OCI-LY7 (cell line): ENCODE measurements at regions not wholly inside any gene's neighbourhood (a gene's known extent, or its start where the extent isn't known, plus 50 kb on each side); places are given as distances from the start of the nearest gene placed in this dataset.

Source experiments
- BruUV-seq: library from RNA; stranded (reverse); fragments of 400-500 nt; replicated peaks from 2 replicates; lab custom pipeline; 2021; lab: Mats Ljungman, UMichigan
- CTCF ChIA-PET: fragments of 300-600 bp; sonication (Branson Sonifier 250); formaldehyde crosslinking; loops from one replicate; lab custom pipeline; 2022; ENCODE audit warnings: antibody characterized with exemption; ENCODE audit not compliant: unreplicated experiment; lab: Charles Lee
- POLR2A ChIA-PET: fragments of 300-600 bp; sonication (Branson Sonifier 250); formaldehyde crosslinking; loops from one replicate; lab custom pipeline; 2022; ENCODE audit warnings: antibody characterized with exemption; lab: Charles Lee
- DNase-seq: peaks from one replicate; pipeline ENCODE4 v3.0.0-alpha.2; 2015; ENCODE audit warnings: low spot score
- H2AFZ ChIP-seq: fragments of 200-600 bp; sonication (generic), shearing (Covaris generic); 2 replicates; pipeline ENCODE4 v1.6.1; 2014; ENCODE audit warnings: mild to moderate bottlenecking, antibody characterized with exemption, low read length, moderate library complexity
- H3K27ac ChIP-seq: fragments of 200-600 bp; sonication (generic); 2 replicates; pipeline ENCODE4 v1.5.1; 2014; ENCODE audit warnings: mixed run types, low read depth, mild to moderate bottlenecking, moderate library complexity, low read length, inconsistent platforms; ENCODE audit not compliant: poor library complexity, severe bottlenecking
- H3K36me3 ChIP-seq: fragments of 200-600 bp; sonication (generic); 2 replicates; pipeline ENCODE4 v1.6.1; 2014; ENCODE audit warnings: mild to moderate bottlenecking, antibody characterized with exemption, low read length, moderate library complexity, mixed read lengths; ENCODE audit not compliant: insufficient read depth
- H3K4me1 ChIP-seq: fragments of 200-600 bp; sonication (generic); 2 replicates; pipeline ENCODE4 v1.5.1; 2014; ENCODE audit warnings: mild to moderate bottlenecking, low read length; ENCODE audit not compliant: insufficient read depth, poor library complexity, severe bottlenecking
- H3K4me2 ChIP-seq: fragments of 200-600 bp; sonication (generic); 2 replicates; pipeline ENCODE4 v1.6.1; 2014; ENCODE audit warnings: mild to moderate bottlenecking, low read length
- H3K4me3 ChIP-seq: fragments of 200-600 bp; sonication (generic); 2 replicates; pipeline ENCODE4 v1.5.1; 2014; ENCODE audit warnings: mild to moderate bottlenecking, low read depth, low read length; ENCODE audit not compliant: poor library complexity, severe bottlenecking
- H3K79me2 ChIP-seq: fragments of 200-600 bp; sonication (generic); 2 replicates; pipeline ENCODE4 v1.6.1; 2016; ENCODE audit warnings: low read depth, mild to moderate bottlenecking, low read length, moderate library complexity, mixed read lengths; ENCODE audit not compliant: insufficient read depth
- H3K9me2 ChIP-seq: fragments of 200-600 bp; sonication (generic); 2 replicates; pipeline ENCODE4 v1.6.1; 2016; ENCODE audit warnings: mild to moderate bottlenecking, low read length, mixed read lengths; ENCODE audit not compliant: insufficient read depth
- H3K9me3 ChIP-seq: fragments of 200-600 bp; sonication (generic); 2 replicates; pipeline ENCODE4 v1.6.1; 2014; ENCODE audit warnings: mild to moderate bottlenecking, mixed run types, low read length, mixed read lengths
- H4K20me1 ChIP-seq: fragments of 200-600 bp; sonication (generic); 2 replicates; pipeline ENCODE4 v1.6.1; 2014; ENCODE audit warnings: mild to moderate bottlenecking, antibody characterized with exemption, low read length, moderate library complexity, mixed read lengths; ENCODE audit not compliant: insufficient read depth
- EZH2phosphoT487 ChIP-seq: fragments of 200-600 bp; sonication (generic); IDR thresholded peaks from 2 replicates; pipeline ENCODE4 v1.6.1; 2018; ENCODE audit warnings: low read depth, borderline replicate concordance, mild to moderate bottlenecking, mixed run types, antibody characterized with exemption, low read length, moderate library complexity, mixed read lengths
- intact Hi-C: fragments of 100-400 bp; cut with micrococcal nuclease; formaldehyde crosslinking; loops from one replicate; pipeline ENCODE4 v1.10.0; 2022; ENCODE audit not compliant: unreplicated experiment
- TF ChIP-seq, protein P1 (sequence below): fragments of 200-600 bp; sonication (generic); conservative IDR thresholded peaks from 2 replicates; pipeline ENCODE4 v1.5.1; 2014; ENCODE audit warnings: mild to moderate bottlenecking, antibody characterized with exemption, low read length, moderate library complexity, mixed read lengths

DNA sequence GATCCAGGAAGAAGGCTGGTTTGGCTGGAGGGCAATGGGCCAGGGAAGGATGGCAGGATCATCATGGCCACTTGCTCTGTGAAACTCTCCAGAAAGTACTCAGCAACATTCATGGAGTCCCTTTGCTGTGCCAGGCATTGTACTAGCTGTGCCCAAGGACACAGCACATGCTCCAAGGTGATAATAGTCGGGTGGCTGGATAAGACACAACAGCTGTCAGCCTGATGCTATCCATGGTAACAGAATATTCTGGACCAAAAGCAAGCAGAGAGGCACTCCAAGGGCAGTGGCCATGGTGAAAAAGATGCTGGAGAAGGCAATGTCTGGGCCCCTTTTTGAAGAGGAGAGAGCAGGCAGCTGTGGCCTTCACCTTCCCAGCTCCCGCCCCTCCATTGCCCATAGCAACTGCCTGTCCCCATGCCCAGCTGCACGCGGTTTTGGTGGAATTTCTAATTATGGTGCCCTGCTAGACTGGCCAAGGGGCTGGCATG, 113.8 kb upstream of the CPEB4 start:
- ChIA-PET POLR2A (no interaction called here), CTCF (no interaction called here)
- H3K9me3 ChIP-seq = no peaks in the 10 kb centered on the region
- H3K36me3 ChIP-seq = no peaks in the 10 kb centered on the region
- intact Hi-C loops = no loop called here
- H3K79me2 ChIP-seq = no peaks in the 10 kb centered on the region
- H2AFZ ChIP-seq = no peak overlapping the region
- H3K4me1 ChIP-seq = peaks cover 60% of the 10 kb centered on the region
- no peak overlapping the region for H3K27ac ChIP-seq
- H3K4me2 ChIP-seq = no peak overlapping the region
- no peak for TF ChIP-seq EZH2phosphoT487
- TF ChIP-seq, protein P1, sequence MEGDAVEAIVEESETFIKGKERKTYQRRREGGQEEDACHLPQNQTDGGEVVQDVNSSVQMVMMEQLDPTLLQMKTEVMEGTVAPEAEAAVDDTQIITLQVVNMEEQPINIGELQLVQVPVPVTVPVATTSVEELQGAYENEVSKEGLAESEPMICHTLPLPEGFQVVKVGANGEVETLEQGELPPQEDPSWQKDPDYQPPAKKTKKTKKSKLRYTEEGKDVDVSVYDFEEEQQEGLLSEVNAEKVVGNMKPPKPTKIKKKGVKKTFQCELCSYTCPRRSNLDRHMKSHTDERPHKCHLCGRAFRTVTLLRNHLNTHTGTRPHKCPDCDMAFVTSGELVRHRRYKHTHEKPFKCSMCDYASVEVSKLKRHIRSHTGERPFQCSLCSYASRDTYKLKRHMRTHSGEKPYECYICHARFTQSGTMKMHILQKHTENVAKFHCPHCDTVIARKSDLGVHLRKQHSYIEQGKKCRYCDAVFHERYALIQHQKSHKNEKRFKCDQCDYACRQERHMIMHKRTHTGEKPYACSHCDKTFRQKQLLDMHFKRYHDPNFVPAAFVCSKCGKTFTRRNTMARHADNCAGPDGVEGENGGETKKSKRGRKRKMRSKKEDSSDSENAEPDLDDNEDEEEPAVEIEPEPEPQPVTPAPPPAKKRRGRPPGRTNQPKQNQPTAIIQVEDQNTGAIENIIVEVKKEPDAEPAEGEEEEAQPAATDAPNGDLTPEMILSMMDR = no peak
- BruUV-seq = no TSS peak
- H4K20me1 ChIP-seq = no peaks in the 10 kb centered on the region
- H3K9me2 ChIP-seq = no peaks in the 10 kb centered on the region
- DNase-seq = no peak
- no peak overlapping the region for H3K4me3 ChIP-seq

DNA sequence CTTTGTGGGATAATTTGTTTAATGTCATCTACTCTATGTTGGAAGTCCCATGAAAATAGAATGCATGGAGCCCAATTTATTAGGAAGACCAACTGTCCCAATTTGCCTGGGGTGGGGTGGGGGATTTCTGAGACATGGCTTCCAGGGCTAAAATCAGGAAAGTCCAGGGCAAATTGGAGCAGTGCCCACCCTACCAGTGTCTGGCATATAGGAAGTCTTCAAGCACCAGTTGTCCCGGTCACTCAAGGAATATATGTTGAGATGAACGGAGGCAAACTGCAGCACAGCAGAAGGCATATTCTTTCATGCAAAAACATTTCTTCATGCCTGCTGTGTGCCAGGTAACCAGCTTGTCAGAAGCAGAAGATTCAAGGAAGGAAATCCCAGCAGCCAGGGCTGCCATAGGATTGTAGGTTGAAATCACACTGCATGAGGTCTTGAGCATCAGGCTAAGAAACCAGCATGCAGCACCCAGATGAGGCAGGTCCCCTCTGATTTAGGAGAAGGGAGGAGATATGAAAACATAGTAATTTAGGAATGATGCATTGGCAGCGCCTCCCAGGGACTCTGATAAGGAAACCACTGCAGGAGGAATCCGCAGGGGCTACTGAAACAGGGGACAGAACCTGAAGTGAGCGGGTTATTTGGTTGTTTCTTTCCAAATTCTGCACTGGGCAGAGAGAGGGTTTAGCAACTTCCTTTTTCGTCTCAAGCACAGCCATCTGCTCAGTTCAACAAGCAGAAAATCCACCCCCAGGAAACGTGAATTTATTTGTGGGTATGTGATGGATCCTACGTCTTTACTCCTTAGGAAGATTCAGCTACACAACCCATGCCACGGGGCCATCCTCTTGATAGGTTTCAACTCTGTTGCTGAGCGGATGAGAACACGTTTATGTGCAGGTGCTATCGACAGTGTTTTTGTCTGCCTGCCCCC, 112.6 kb upstream of the CPEB4 start:
- TF ChIP-seq, protein P1 = no peak
- TF ChIP-seq EZH2phosphoT487 = no peak
- intact Hi-C loops = no loop called here
- DNase-seq = peak; percentile 50
- Histone ChIP-seq H3K9me3 (no peaks in the 10 kb centered on the region), H2AFZ (peak overlapping the region; percentile 82; the same call in 1 of the 2 replicates), H3K9me2 (no peaks in the 10 kb centered on the region), H3K4me2 (peak overlapping the region; percentile 50), H3K36me3 (no peaks in the 10 kb centered on the region), H3K79me2 (no peaks in the 10 kb centered on the region), H3K4me1 (peaks cover 60% of the 10 kb centered on the region), H3K4me3 (no peak overlapping the region), H3K27ac (peak overlapping the region; percentile 3), H4K20me1 (no peaks in the 10 kb centered on the region)
- no TSS peak for BruUV-seq
- POLR2A ChIA-PET = interaction anchor here (0.8 to 1.1 kb wide), 4 partner anchors 14 to 274 kb away, joined by 3 read pairs; no protein-coding TSS in a partner anchor
- CTCF ChIA-PET = interaction anchor here (1.1 kb wide), 1 partner anchor 11 kb away, joined by 3 read pairs; no protein-coding TSS in a partner anchor
